ENCODE measurements at regions not wholly inside any gene's neighbourhood (a gene's known extent, or its start where the extent isn't known, plus 50 kb on each side); places are given as distances from the start of the nearest gene placed in this dataset.

GRCh38 chrX:23114241-23114640 is 114.5 kb downstream of the DDX53 start:
- TF ChIP-seq CTCF (IDR thresholded peaks at IDR 0.05) = no peak
- TF ChIP-seq EZH2 (IDR thresholded peaks at IDR 0.05; ENCODE audit: borderline replicate concordance, insufficient read depth, low read depth, low read length, poor library complexity, severe bottlenecking) = no peak

All from B cell (primary cell).